SK-N-SH (cell line): ENCODE measurements at regions not wholly inside any gene's neighbourhood (a gene's known extent, or its start where the extent isn't known, plus 50 kb on each side); places are given as distances from the start of the nearest gene placed in this dataset.
"Not testable (repeated sequence)": the region's sequence is repeated elsewhere in the genome, so short reads cannot be mapped to it uniquely, and the experiment has no call there.

ENCODE experiments used
- ELF1 ChIP-seq: IDR thresholded peaks from 2 replicates; pipeline ENCODE4 v1.4.0; 2012
- EP300 ChIP-seq, 2 experiments: IDR thresholded peaks; 2 replicates each; pipeline versions ENCODE4 v1.4.0 to v1.6.1; 2012; ENCODE audit warnings: borderline replicate concordance in 1 of 2, low read depth in 1 of 2, low read length in 1 of 2
- GABPA ChIP-seq: IDR thresholded peaks from 2 replicates; pipeline ENCODE4 v1.4.0; 2012; ENCODE audit warnings: low read depth, mild to moderate bottlenecking
- JUND ChIP-seq: IDR thresholded peaks from 2 replicates; pipeline ENCODE4 v1.4.0; 2012
- POLR2AphosphoS5 ChIP-seq: IDR thresholded peaks from 2 replicates; pipeline ENCODE4 v1.6.1; 2012; ENCODE audit warnings: low read depth, low read length
- RAD21 ChIP-seq: IDR thresholded peaks from 2 replicates; pipeline ENCODE4 v1.6.1; 2012; ENCODE audit warnings: mild to moderate bottlenecking, low read length
- RFX5 ChIP-seq: IDR thresholded peaks from 2 replicates; pipeline ENCODE4 v1.6.1; 2012; ENCODE audit warnings: mild to moderate bottlenecking, improper control_type of control experiment, low read length
- TAF1 ChIP-seq: IDR thresholded peaks from 2 replicates; pipeline ENCODE4 v1.6.1; 2012; ENCODE audit warnings: low read depth, mild to moderate bottlenecking, low read length, moderate library complexity, borderline replicate concordance
- TF ChIP-seq, protein P1 (sequence below): fragments of 200-600 bp; sonication (generic); IDR thresholded peaks from 2 replicates; pipeline ENCODE4 v1.6.1; 2017; ENCODE audit warnings: antibody characterized with exemption, mild to moderate bottlenecking, moderate library complexity
- TF ChIP-seq, protein P2 (sequence below): IDR thresholded peaks from 2 replicates; pipeline ENCODE4 v1.6.1; 2012; ENCODE audit warnings: mild to moderate bottlenecking, low read depth, low read length, moderate library complexity

DNA sequence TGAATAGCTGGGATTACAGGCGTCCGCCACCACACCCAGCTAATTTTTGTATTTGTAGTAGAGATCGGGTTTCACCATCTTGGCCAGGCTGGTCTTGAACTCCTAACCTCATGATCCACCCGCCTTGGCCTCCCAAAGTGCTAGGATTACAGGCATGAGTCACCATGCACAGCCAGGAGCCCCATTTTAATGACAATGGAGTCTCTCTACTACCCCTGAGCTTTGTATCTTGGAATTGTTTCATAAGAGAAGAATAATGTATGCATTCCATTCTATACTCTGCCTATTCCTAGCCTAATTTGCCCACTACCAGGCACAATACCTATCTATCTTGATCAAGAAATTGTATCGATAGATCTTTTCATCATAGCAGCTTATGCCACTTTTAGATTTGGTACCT lies 574.1 kb downstream of the HTR1A start:
- not testable (repeated sequence) for TF ChIP-seq EP300 (IDR thresholded peaks at IDR 0.05; ENCODE audit: borderline replicate concordance in 1 of 2, low read depth in 1 of 2, low read length in 1 of 2); POLR2AphosphoS5; TAF1; RAD21; RFX5; GABPA; ELF1; JUND
- TF ChIP-seq, protein P1, sequence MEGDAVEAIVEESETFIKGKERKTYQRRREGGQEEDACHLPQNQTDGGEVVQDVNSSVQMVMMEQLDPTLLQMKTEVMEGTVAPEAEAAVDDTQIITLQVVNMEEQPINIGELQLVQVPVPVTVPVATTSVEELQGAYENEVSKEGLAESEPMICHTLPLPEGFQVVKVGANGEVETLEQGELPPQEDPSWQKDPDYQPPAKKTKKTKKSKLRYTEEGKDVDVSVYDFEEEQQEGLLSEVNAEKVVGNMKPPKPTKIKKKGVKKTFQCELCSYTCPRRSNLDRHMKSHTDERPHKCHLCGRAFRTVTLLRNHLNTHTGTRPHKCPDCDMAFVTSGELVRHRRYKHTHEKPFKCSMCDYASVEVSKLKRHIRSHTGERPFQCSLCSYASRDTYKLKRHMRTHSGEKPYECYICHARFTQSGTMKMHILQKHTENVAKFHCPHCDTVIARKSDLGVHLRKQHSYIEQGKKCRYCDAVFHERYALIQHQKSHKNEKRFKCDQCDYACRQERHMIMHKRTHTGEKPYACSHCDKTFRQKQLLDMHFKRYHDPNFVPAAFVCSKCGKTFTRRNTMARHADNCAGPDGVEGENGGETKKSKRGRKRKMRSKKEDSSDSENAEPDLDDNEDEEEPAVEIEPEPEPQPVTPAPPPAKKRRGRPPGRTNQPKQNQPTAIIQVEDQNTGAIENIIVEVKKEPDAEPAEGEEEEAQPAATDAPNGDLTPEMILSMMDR, result not testable (repeated sequence)
- TF ChIP-seq, protein P2, sequence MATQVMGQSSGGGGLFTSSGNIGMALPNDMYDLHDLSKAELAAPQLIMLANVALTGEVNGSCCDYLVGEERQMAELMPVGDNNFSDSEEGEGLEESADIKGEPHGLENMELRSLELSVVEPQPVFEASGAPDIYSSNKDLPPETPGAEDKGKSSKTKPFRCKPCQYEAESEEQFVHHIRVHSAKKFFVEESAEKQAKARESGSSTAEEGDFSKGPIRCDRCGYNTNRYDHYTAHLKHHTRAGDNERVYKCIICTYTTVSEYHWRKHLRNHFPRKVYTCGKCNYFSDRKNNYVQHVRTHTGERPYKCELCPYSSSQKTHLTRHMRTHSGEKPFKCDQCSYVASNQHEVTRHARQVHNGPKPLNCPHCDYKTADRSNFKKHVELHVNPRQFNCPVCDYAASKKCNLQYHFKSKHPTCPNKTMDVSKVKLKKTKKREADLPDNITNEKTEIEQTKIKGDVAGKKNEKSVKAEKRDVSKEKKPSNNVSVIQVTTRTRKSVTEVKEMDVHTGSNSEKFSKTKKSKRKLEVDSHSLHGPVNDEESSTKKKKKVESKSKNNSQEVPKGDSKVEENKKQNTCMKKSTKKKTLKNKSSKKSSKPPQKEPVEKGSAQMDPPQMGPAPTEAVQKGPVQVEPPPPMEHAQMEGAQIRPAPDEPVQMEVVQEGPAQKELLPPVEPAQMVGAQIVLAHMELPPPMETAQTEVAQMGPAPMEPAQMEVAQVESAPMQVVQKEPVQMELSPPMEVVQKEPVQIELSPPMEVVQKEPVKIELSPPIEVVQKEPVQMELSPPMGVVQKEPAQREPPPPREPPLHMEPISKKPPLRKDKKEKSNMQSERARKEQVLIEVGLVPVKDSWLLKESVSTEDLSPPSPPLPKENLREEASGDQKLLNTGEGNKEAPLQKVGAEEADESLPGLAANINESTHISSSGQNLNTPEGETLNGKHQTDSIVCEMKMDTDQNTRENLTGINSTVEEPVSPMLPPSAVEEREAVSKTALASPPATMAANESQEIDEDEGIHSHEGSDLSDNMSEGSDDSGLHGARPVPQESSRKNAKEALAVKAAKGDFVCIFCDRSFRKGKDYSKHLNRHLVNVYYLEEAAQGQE, result not testable (repeated sequence)
